ENCODE measurements at regions not wholly inside any gene's neighbourhood (a gene's known extent, or its start where the extent isn't known, plus 50 kb on each side); places are given as distances from the start of the nearest gene placed in this dataset.
A peak's percentile ranks its signal among the peaks of the same experiment; 100 is the strongest.

DNA sequence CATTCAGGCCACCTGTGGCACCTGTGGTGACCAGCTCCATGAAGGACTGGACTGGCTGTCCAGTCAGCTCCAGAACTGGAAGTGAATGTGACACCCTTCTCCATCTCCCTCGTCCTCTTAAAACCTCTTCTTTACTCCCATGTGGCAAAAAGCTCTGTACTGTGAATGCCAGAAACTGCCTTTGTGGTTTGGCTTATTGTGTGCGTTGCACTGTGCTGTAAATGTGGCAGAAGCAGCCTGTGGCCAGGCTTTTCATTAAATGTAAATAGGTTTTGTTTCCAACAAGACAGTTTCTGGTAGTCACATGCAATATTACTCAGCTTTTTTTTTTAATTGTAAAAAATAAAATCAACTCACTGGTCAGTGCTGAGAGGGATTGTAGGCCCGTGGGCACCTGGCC lies 453.7 kb downstream of the ATP23 start:
- Histone ChIP-seq H3K27me3 (replicated peaks in 2 of 5; ENCODE audit: control insufficient read depth in 4 of 5, insufficient read depth in 5 of 5, low read length in 4 of 5) (peaks cover 0 to 2% (median 0%) of the 10 kb centered on the region in 5 experiments), H3K4me1 (ENCODE audit: control extremely low read depth in 1 of 4, control insufficient read depth in 4 of 4, insufficient read depth in 4 of 4, low read length in 3 of 4) (peaks cover 0 to 10% (median 2%) of the 10 kb centered on the region in 4 experiments), H3K9me3 (ENCODE audit: control extremely low read depth in 1 of 5, control insufficient read depth in 4 of 5, insufficient read depth in 2 of 5, low read depth in 1 of 5, low read length in 4 of 5) (no peaks in the 10 kb centered on the region), H3K4me3 (ENCODE audit: control insufficient read depth in 1 of 7, extremely low read depth in 1 of 7, insufficient read depth in 4 of 7, low read depth in 2 of 7, low read length in 6 of 7) (no peak overlapping the region), H3K27ac (ENCODE audit: insufficient read depth in 1 of 2, low read depth in 1 of 2, low read length in 2 of 2, poor library complexity in 1 of 2, severe bottlenecking in 2 of 2) (no peak overlapping the region), H3K36me3 (ENCODE audit: control insufficient read depth in 4 of 4, insufficient read depth in 4 of 4, low read length in 3 of 4) (no peaks in the 10 kb centered on the region)
- POLR2A ChIA-PET = interaction anchor here (0.5 kb wide), 1 partner anchor 27 kb away, joined by 3 read pairs; no protein-coding TSS in a partner anchor
- CTCF ChIA-PET = interaction anchor here (1.2 kb wide), 1 partner anchor 49 kb away, joined by 3 read pairs; no protein-coding TSS in a partner anchor
- DNase-seq = no peak
- WGBS (ENCODE audit: insufficient coverage) = 100% methylated on average over 1 of the region's 3 CpGs

DNA sequence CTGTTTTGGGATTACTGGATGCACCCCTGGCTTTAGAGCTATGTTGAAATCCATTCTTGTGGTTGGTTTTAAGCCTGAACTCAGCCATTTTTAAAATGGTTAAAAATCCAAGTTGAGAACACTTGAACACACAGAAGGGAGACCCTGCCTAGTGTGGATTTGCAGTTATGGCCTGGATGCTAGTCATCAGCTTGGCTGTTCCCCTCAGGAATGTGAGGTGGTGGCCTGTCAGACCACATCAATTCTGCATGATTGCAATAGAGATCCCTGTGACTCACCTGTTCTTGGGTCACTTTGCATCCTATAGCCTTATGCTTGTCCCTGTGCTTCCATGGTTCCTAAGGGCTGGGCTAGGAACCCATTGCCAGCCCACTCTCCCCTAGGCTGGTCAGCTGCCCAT lies 454.1 kb downstream of the ATP23 start:
- no peak for DNase-seq
- ChIA-PET CTCF (interaction anchor here (1.2 to 1.4 kb wide), 2 partner anchors 37 to 48 kb away, joined by 3 to 4 read pairs; no protein-coding TSS in a partner anchor), POLR2A (interaction anchor here (0.5 kb wide), 1 partner anchor 28 kb away, joined by 3 read pairs; no protein-coding TSS in a partner anchor)
- no peak overlapping the region for H3K4me3 ChIP-seq (ENCODE audit: control insufficient read depth in 1 of 7, extremely low read depth in 1 of 7, insufficient read depth in 4 of 7, low read depth in 2 of 7, low read length in 6 of 7)
- no peak overlapping the region for H3K27ac ChIP-seq (ENCODE audit: insufficient read depth in 1 of 2, low read depth in 1 of 2, low read length in 2 of 2, poor library complexity in 1 of 2, severe bottlenecking in 2 of 2)
- peaks cover 0 to 2% (median 0%) of the 10 kb centered on the region in 5 experiments for H3K27me3 ChIP-seq (replicated peaks in 2 of 5; ENCODE audit: control insufficient read depth in 4 of 5, insufficient read depth in 5 of 5, low read length in 4 of 5)
- H3K36me3 ChIP-seq (ENCODE audit: control insufficient read depth in 4 of 4, insufficient read depth in 4 of 4, low read length in 3 of 4) = no peaks in the 10 kb centered on the region
- peaks cover 0 to 10% (median 2%) of the 10 kb centered on the region in 4 experiments for H3K4me1 ChIP-seq (ENCODE audit: control extremely low read depth in 1 of 4, control insufficient read depth in 4 of 4, insufficient read depth in 4 of 4, low read length in 3 of 4)
- H3K9me3 ChIP-seq (ENCODE audit: control extremely low read depth in 1 of 5, control insufficient read depth in 4 of 5, insufficient read depth in 2 of 5, low read depth in 1 of 5, low read length in 4 of 5) = peaks cover 0 to under 1% (median 0%) of the 10 kb centered on the region in 5 experiments

DNA sequence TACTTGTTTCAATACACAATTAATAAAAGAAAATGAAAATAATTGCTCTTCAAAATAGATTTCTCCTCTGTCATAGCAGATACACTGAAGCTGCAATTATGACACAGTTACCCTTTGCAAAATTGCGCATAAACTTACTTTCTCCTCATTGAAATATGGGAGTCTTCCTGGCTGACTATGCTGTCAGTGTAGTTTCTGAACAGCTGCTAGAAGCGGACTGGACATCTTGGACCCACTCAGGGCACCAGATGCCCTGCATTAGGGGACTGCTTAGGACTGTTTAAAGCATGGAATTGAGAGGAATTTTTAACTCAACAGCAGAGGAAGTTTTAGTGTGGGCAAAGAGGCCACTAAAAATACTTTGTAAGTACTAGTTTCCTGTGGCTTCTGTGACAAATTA lies 454.9 kb downstream of the ATP23 start:
- no peak overlapping the region for H3K27ac ChIP-seq (ENCODE audit: insufficient read depth in 1 of 2, low read depth in 1 of 2, low read length in 2 of 2, poor library complexity in 1 of 2, severe bottlenecking in 2 of 2)
- POLR2A ChIA-PET = no interaction called here
- WGBS (ENCODE audit: insufficient coverage) = no CpG with 5 or more reads among the region's 2 CpGs
- H3K4me3 ChIP-seq (ENCODE audit: control insufficient read depth in 1 of 7, extremely low read depth in 1 of 7, insufficient read depth in 4 of 7, low read depth in 2 of 7, low read length in 6 of 7) = no peak overlapping the region
- CTCF ChIA-PET = interaction anchor here (1.1 to 1.4 kb wide), 2 partner anchors 37 to 50 kb away, joined by 3 to 4 read pairs; no protein-coding TSS in a partner anchor
- peaks cover 0 to 10% (median 2%) of the 10 kb centered on the region in 4 experiments for H3K4me1 ChIP-seq (ENCODE audit: control extremely low read depth in 1 of 4, control insufficient read depth in 4 of 4, insufficient read depth in 4 of 4, low read length in 3 of 4)
- H3K36me3 ChIP-seq (ENCODE audit: control insufficient read depth in 4 of 4, insufficient read depth in 4 of 4, low read length in 3 of 4) = no peaks in the 10 kb centered on the region
- peak in 1 of 3 donors; percentile 9 for DNase-seq
- peaks cover 0 to 4% (median 0%) of the 10 kb centered on the region in 5 experiments for H3K9me3 ChIP-seq (ENCODE audit: control extremely low read depth in 1 of 5, control insufficient read depth in 4 of 5, insufficient read depth in 2 of 5, low read depth in 1 of 5, low read length in 4 of 5)
- peaks cover 0 to 2% (median 0%) of the 10 kb centered on the region in 5 experiments for H3K27me3 ChIP-seq (replicated peaks in 2 of 5; ENCODE audit: control insufficient read depth in 4 of 5, insufficient read depth in 5 of 5, low read length in 4 of 5)

DNA sequence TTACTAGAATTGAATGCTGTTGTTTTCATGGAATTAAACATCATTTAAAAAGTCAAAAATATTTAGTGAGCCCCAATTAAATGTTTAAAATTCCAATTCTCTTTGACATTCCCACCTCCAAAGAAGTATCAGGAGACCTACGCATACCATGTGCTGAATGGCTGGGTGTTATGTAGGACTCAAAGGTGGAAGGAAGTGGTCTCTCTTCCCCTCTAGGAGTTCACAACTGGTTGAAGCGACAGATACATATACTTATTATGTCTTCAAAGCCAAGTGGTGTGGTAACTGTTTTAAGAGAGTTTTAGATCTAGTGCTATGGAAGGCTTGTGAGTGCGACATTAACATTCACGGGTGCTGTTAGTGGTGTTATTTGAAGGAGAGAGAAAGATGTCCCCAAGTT lies 464.0 kb downstream of the ATP23 start:
- Histone ChIP-seq H3K4me3 (ENCODE audit: control insufficient read depth in 1 of 7, extremely low read depth in 1 of 7, insufficient read depth in 4 of 7, low read depth in 2 of 7, low read length in 6 of 7) (no peak overlapping the region), H3K27me3 (replicated peaks in 2 of 5; ENCODE audit: control insufficient read depth in 4 of 5, insufficient read depth in 5 of 5, low read length in 4 of 5) (no peaks in the 10 kb centered on the region), H3K4me1 (ENCODE audit: control extremely low read depth in 1 of 4, control insufficient read depth in 4 of 4, insufficient read depth in 4 of 4, low read length in 3 of 4) (no peaks in the 10 kb centered on the region), H3K27ac (ENCODE audit: insufficient read depth in 1 of 2, low read depth in 1 of 2, low read length in 2 of 2, poor library complexity in 1 of 2, severe bottlenecking in 2 of 2) (no peak overlapping the region), H3K9me3 (ENCODE audit: control extremely low read depth in 1 of 5, control insufficient read depth in 4 of 5, insufficient read depth in 2 of 5, low read depth in 1 of 5, low read length in 4 of 5) (peaks cover 0 to 4% (median 0%) of the 10 kb centered on the region in 5 experiments), H3K36me3 (ENCODE audit: control insufficient read depth in 4 of 4, insufficient read depth in 4 of 4, low read length in 3 of 4) (no peaks in the 10 kb centered on the region)
- DNase-seq = no peak
- POLR2A ChIA-PET = no interaction called here
- CTCF ChIA-PET = no interaction called here
- WGBS (ENCODE audit: insufficient coverage) = 100% methylated on average over 2 of the region's 4 CpGs

DNA sequence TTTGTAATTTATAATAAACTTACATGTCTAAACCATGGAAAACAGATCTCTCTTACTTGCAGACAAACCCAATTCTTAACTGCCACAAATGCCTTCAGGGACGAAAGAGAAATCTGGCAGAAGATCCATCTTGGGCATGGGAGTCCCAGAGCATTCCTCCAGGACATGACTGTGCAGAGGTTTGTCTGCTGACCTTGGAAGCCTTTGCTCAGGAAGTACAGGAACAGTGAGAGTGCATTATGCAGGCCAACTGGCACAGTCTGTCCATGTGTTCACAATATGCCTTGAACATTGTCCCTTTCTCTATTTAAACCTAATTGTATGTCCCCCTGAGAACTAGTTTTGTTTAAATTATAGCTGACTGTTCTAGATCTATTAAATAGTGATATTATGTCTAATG lies 467.1 kb downstream of the ATP23 start:
- ChIA-PET CTCF (no interaction called here), POLR2A (no interaction called here)
- DNase-seq = no peak
- H3K27me3 ChIP-seq (replicated peaks in 2 of 5; ENCODE audit: control insufficient read depth in 4 of 5, insufficient read depth in 5 of 5, low read length in 4 of 5) = no peaks in the 10 kb centered on the region
- H3K36me3 ChIP-seq (ENCODE audit: control insufficient read depth in 4 of 4, insufficient read depth in 4 of 4, low read length in 3 of 4) = no peaks in the 10 kb centered on the region
- H3K9me3 ChIP-seq (ENCODE audit: control extremely low read depth in 1 of 5, control insufficient read depth in 4 of 5, insufficient read depth in 2 of 5, low read depth in 1 of 5, low read length in 4 of 5) = no peaks in the 10 kb centered on the region
- H3K4me1 ChIP-seq (ENCODE audit: control extremely low read depth in 1 of 4, control insufficient read depth in 4 of 4, insufficient read depth in 4 of 4, low read length in 3 of 4) = no peaks in the 10 kb centered on the region
- no CpG with 5 or more reads among the region's 1 CpG for WGBS (ENCODE audit: insufficient coverage)
- no peak overlapping the region for H3K27ac ChIP-seq (ENCODE audit: insufficient read depth in 1 of 2, low read depth in 1 of 2, low read length in 2 of 2, poor library complexity in 1 of 2, severe bottlenecking in 2 of 2)
- no peak overlapping the region for H3K4me3 ChIP-seq (ENCODE audit: control insufficient read depth in 1 of 7, extremely low read depth in 1 of 7, insufficient read depth in 4 of 7, low read depth in 2 of 7, low read length in 6 of 7)

DNA sequence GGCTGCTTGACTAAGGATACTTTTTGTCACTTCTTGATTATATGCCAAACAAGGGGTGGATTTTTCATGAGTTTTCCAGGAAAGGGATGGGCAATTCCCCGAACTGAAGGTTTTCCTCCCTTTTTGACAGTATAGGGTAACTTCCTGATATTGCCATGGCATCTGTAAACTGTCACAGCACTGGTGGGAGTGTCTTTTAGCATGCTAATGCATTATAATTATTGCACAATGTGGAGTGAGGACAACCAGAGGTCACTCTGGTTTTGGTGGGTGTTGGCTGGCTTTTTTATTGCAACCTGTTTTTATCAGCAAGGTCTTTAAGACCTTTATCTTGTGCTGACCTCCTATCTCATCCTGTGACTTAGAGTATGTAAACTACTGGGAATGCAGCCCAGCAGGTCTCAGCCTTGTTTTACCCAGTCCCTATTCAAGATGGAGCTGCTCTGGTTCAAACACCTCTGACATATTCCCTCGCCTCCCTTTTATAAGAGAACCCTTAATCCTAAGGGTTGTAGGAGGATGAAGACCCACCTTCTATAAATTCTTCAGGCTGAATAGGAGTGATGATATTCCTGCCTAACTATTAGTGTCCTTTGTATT lies 471.2 kb downstream of the ATP23 start:
- no peaks in the 10 kb centered on the region for H3K9me3 ChIP-seq (ENCODE audit: control extremely low read depth in 1 of 5, control insufficient read depth in 4 of 5, insufficient read depth in 2 of 5, low read depth in 1 of 5, low read length in 4 of 5)
- no peak overlapping the region for H3K4me3 ChIP-seq (ENCODE audit: control insufficient read depth in 1 of 7, extremely low read depth in 1 of 7, insufficient read depth in 4 of 7, low read depth in 2 of 7, low read length in 6 of 7)
- ChIA-PET CTCF (no interaction called here), POLR2A (no interaction called here)
- 42% methylated on average over 1 of the region's 2 CpGs for WGBS (ENCODE audit: insufficient coverage)
- no peaks in the 10 kb centered on the region for H3K4me1 ChIP-seq (ENCODE audit: control extremely low read depth in 1 of 4, control insufficient read depth in 4 of 4, insufficient read depth in 4 of 4, low read length in 3 of 4)
- DNase-seq = no peak
- H3K36me3 ChIP-seq (ENCODE audit: control insufficient read depth in 4 of 4, insufficient read depth in 4 of 4, low read length in 3 of 4) = no peaks in the 10 kb centered on the region
- H3K27me3 ChIP-seq (replicated peaks in 2 of 5; ENCODE audit: control insufficient read depth in 4 of 5, insufficient read depth in 5 of 5, low read length in 4 of 5) = no peaks in the 10 kb centered on the region
- no peak overlapping the region for H3K27ac ChIP-seq (ENCODE audit: insufficient read depth in 1 of 2, low read depth in 1 of 2, low read length in 2 of 2, poor library complexity in 1 of 2, severe bottlenecking in 2 of 2)

DNA sequence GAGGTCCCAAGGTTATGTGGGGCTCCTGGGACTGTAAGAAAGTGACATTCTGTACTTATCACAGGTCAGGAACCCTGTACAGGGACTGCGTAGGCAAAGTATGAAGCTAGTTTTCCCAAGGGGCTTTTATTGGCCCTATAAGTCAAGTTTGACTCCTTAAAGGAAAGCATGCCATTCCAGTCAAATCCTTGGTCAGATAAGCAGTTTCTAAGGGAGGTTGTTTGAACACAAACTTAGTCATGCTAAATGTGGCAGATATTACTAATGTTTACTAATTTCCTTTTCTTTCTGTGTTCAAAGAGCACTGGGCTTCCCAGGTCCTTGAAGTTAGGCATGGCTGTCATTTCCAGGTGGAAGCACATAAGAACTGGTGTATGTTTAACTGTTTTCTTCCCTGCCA lies 472.4 kb downstream of the ATP23 start:
- H3K27ac ChIP-seq (ENCODE audit: insufficient read depth in 1 of 2, low read depth in 1 of 2, low read length in 2 of 2, poor library complexity in 1 of 2, severe bottlenecking in 2 of 2) = no peak overlapping the region
- no peaks in the 10 kb centered on the region for H3K4me1 ChIP-seq (ENCODE audit: control extremely low read depth in 1 of 4, control insufficient read depth in 4 of 4, insufficient read depth in 4 of 4, low read length in 3 of 4)
- no peaks in the 10 kb centered on the region for H3K27me3 ChIP-seq (replicated peaks in 2 of 5; ENCODE audit: control insufficient read depth in 4 of 5, insufficient read depth in 5 of 5, low read length in 4 of 5)
- no peak overlapping the region for H3K4me3 ChIP-seq (ENCODE audit: control insufficient read depth in 1 of 7, extremely low read depth in 1 of 7, insufficient read depth in 4 of 7, low read depth in 2 of 7, low read length in 6 of 7)
- ChIA-PET POLR2A (no interaction called here), CTCF (no interaction called here)
- no peaks in the 10 kb centered on the region for H3K9me3 ChIP-seq (ENCODE audit: control extremely low read depth in 1 of 5, control insufficient read depth in 4 of 5, insufficient read depth in 2 of 5, low read depth in 1 of 5, low read length in 4 of 5)
- no peak for DNase-seq
- WGBS (ENCODE audit: insufficient coverage) = no CpG with 5 or more reads among the region's 1 CpG
- H3K36me3 ChIP-seq (ENCODE audit: control insufficient read depth in 4 of 4, insufficient read depth in 4 of 4, low read length in 3 of 4) = no peaks in the 10 kb centered on the region
